ENCODE measurements at regions not wholly inside any gene's neighbourhood (a gene's known extent, or its start where the extent isn't known, plus 50 kb on each side); places are given as distances from the start of the nearest gene placed in this dataset.

- H3K27ac ChIP-seq (ENCODE audit: low read length): no peak overlapping the region
- H3K9me3 ChIP-seq (replicated peaks; ENCODE audit: control insufficient read depth, low read depth, low read length): peaks cover 14% of the 10 kb centered on the region
- 78% methylated on average over 7 of the region's 10 CpGs for WGBS (ENCODE audit: insufficient coverage)
- H3K4me3 ChIP-seq (ENCODE audit: low read length): no peak overlapping the region
- H3K4me1 ChIP-seq (ENCODE audit: control insufficient read depth, insufficient read depth, low read length): no peaks in the 10 kb centered on the region
- no peak for DNase-seq
- no peaks in the 10 kb centered on the region for H3K36me3 ChIP-seq (ENCODE audit: control insufficient read depth, insufficient read depth, low read length)
- no peaks in the 10 kb centered on the region for H3K27me3 ChIP-seq (ENCODE audit: control insufficient read depth, insufficient read depth, low read length)
Observed at GRCh38 chr20:24895898-24896658, 53.0 kb upstream of the CST7 start.

- Histone ChIP-seq H3K4me1 (ENCODE audit: control insufficient read depth, insufficient read depth, low read length) (no peaks in the 10 kb centered on the region), H3K4me3 (ENCODE audit: low read length) (no peak overlapping the region), H3K36me3 (ENCODE audit: control insufficient read depth, insufficient read depth, low read length) (no peaks in the 10 kb centered on the region), H3K27me3 (ENCODE audit: control insufficient read depth, insufficient read depth, low read length) (no peaks in the 10 kb centered on the region), H3K27ac (ENCODE audit: low read length) (no peak overlapping the region), H3K9me3 (replicated peaks; ENCODE audit: control insufficient read depth, low read depth, low read length) (peaks cover 14% of the 10 kb centered on the region)
- WGBS (ENCODE audit: insufficient coverage): 59% methylated on average over 4 of the region's 5 CpGs
- no peak for DNase-seq
Observed at GRCh38 chr20:24896984-24897383, 52.1 kb upstream of the CST7 start.

- no peak for DNase-seq
Observed at GRCh38 chr20:24897974-24898373, 51.1 kb upstream of the CST7 start.

GRCh38 chr20:24899153-24899552 lies 49.9 kb upstream of the CST7 start:
- Histone ChIP-seq H3K36me3 (ENCODE audit: control insufficient read depth, insufficient read depth, low read length) (no peaks in the 10 kb centered on the region), H3K27me3 (ENCODE audit: control insufficient read depth, insufficient read depth, low read length) (no peaks in the 10 kb centered on the region), H3K9me3 (replicated peaks; ENCODE audit: control insufficient read depth, low read depth, low read length) (peaks cover 14% of the 10 kb centered on the region), H3K4me1 (ENCODE audit: control insufficient read depth, insufficient read depth, low read length) (no peaks in the 10 kb centered on the region), H3K27ac (ENCODE audit: low read length) (no peak overlapping the region), H3K4me3 (ENCODE audit: low read length) (no peak overlapping the region)
- no peak for DNase-seq
- WGBS (ENCODE audit: insufficient coverage): 67% methylated on average over 1 of the region's 2 CpGs

More at GRCh38 chr20:24897974-24898373, 51.1 kb upstream of the CST7 start:
- no peaks in the 10 kb centered on the region for H3K4me1 ChIP-seq (ENCODE audit: control insufficient read depth, insufficient read depth, low read length)
- no peaks in the 10 kb centered on the region for H3K36me3 ChIP-seq (ENCODE audit: control insufficient read depth, insufficient read depth, low read length)
- H3K9me3 ChIP-seq (replicated peaks; ENCODE audit: control insufficient read depth, low read depth, low read length): peaks cover 14% of the 10 kb centered on the region
- no peaks in the 10 kb centered on the region for H3K27me3 ChIP-seq (ENCODE audit: control insufficient read depth, insufficient read depth, low read length)
- H3K27ac ChIP-seq (ENCODE audit: low read length): no peak overlapping the region
- H3K4me3 ChIP-seq (ENCODE audit: low read length): no peak overlapping the region
- WGBS (ENCODE audit: insufficient coverage): no CpG with 5 or more reads among the region's 4 CpGs
